ENCODE measurements at regions not wholly inside any gene's neighbourhood (a gene's known extent, or its start where the extent isn't known, plus 50 kb on each side); places are given as distances from the start of the nearest gene placed in this dataset.

GRCh38 chr3:87175732-87176131 is 51.4 kb upstream of the CHMP2B start:
- peak; percentile 25 for DNase-seq

GRCh38 chr3:87173776-87174175 is 53.3 kb upstream of the CHMP2B start:
- DNase-seq: no peak

GRCh38 chr3:87173071-87173470 is 54.0 kb upstream of the CHMP2B start:
- peak; percentile 59 for DNase-seq

- DNase-seq: peak; percentile 62
These were observed 59.3 kb upstream of the CHMP2B start for GRCh38 chr3:87167628-87168456.

- no peak for DNase-seq
These were observed 62.9 kb upstream of the CHMP2B start for GRCh38 chr3:87164245-87164644.

- no peak for DNase-seq
These were observed 65.3 kb upstream of the CHMP2B start for GRCh38 chr3:87161851-87162250.

GRCh38 chr3:87161417-87161816 is 65.7 kb upstream of the CHMP2B start:
- no peak for DNase-seq

- no peak for DNase-seq
These were observed 66.1 kb upstream of the CHMP2B start for GRCh38 chr3:87161013-87161412.

GRCh38 chr3:87158823-87159222 is 68.3 kb upstream of the CHMP2B start:
- no peak for DNase-seq

GRCh38 chr3:87148020-87148419 is 79.1 kb upstream of the CHMP2B start:
- no peak for DNase-seq

GRCh38 chr3:87147562-87147961 is 79.5 kb upstream of the CHMP2B start:
- no peak for DNase-seq

GRCh38 chr3:87145553-87145952 is 81.6 kb upstream of the CHMP2B start:
- DNase-seq: peak; percentile 30

- DNase-seq: peak; percentile 12
These were observed 91.0 kb upstream of the CHMP2B start for GRCh38 chr3:87136066-87136596.

- DNase-seq: no peak
These were observed 91.7 kb upstream of the CHMP2B start for GRCh38 chr3:87135412-87135811.

- DNase-seq: no peak
These were observed 94.3 kb upstream of the CHMP2B start for GRCh38 chr3:87132801-87133200.

GRCh38 chr3:87128006-87128405 is 99.1 kb upstream of the CHMP2B start:
- DNase-seq: no peak

- peak; percentile 19 for DNase-seq
These were observed 99.8 kb upstream of the CHMP2B start for GRCh38 chr3:87127281-87127680.

GRCh38 chr3:87126321-87126720 is 100.8 kb upstream of the CHMP2B start:
- no peak for DNase-seq

- DNase-seq: no peak
These were observed 102.0 kb upstream of the CHMP2B start for GRCh38 chr3:87125116-87125515.

GRCh38 chr3:87122766-87123165 is 104.3 kb upstream of the CHMP2B start:
- DNase-seq: no peak

GRCh38 chr3:87121856-87122255 is 105.3 kb upstream of the CHMP2B start:
- DNase-seq: peak; percentile 32

GRCh38 chr3:87120881-87121280 is 106.2 kb upstream of the CHMP2B start:
- DNase-seq: no peak

GRCh38 chr3:87120236-87120635 is 106.9 kb upstream of the CHMP2B start:
- no peak for DNase-seq

GRCh38 chr3:87109465-87109864 is 117.6 kb upstream of the CHMP2B start:
- DNase-seq: no peak

Data from fibroblast of skin of right biceps (primary cell).